HG02938 (cell line): ENCODE measurements at regions not wholly inside any gene's neighbourhood (a gene's known extent, or its start where the extent isn't known, plus 50 kb on each side); places are given as distances from the start of the nearest gene placed in this dataset.
A peak's percentile ranks its signal among the peaks of the same experiment; 100 is the strongest.
"Not testable (repeated sequence)": the region's sequence is repeated elsewhere in the genome, so short reads cannot be mapped to it uniquely, and the experiment has no call there.

Source experiments
- ATAC-seq: cut with Tn5 transposase; IDR thresholded peaks from one replicate; pipeline ENCODE4 v1.9.1; 2021; ENCODE audit warnings: mild to moderate bottlenecking, moderate library complexity; ENCODE audit not compliant: unreplicated experiment

DNA sequence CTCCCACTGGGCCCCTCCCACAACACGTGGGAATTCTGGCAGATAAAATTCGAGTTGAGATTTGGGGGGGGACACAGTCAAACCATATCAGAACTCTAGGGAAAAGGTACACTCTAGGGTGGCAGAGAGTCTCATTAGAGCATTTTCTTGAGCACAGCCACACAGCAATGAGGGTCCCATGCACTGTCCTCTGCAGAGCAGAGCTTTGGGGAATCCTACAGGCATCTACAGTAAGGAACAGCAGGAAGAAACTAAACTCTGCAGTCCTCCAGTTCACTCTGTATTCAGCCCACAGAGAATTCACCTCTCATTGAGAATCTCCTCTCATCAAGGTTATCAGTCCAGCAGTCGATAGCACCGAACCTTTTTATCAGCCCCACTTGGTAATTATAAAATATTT is 438.6 kb upstream of the NOX3 start:
- no peak for ATAC-seq

DNA sequence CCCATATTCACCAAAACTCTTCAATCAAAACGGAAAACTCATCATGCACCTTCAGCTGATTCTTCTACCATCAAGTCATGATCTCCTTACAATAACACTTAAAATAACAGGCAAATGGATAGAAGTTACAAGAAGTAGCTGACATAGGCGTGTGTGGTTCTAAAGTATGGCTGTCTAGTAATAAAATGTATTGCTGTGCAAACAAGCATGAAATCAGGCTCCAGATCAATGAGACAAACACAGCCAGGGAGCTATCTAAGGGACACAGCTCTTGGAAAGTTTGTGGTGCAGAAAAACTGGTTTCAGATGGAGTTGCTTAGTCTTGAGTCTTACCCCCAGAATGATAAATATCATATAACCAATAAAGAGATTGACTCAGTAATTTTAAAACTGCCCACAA is 434.8 kb upstream of the NOX3 start:
- no peak for ATAC-seq

DNA sequence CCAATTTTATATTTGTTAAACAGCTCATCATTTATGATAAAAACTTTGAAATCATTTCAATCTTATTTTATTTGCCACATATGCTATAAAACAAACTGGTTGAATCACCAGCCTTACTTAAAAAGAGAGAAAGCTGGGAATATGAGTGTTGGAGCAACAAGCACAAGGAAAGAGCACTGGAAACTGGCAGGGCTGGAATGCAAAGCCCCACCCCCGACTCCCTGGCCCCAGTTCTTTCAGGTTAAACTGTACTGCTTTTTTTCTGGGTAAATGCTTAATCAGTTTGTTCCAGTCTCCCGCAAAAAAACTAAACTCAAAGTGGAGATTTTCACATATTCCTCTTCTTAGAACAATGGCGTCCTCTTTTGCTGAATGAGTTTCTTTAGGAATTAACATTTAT is 433.8 kb upstream of the NOX3 start:
- no peak for ATAC-seq

DNA sequence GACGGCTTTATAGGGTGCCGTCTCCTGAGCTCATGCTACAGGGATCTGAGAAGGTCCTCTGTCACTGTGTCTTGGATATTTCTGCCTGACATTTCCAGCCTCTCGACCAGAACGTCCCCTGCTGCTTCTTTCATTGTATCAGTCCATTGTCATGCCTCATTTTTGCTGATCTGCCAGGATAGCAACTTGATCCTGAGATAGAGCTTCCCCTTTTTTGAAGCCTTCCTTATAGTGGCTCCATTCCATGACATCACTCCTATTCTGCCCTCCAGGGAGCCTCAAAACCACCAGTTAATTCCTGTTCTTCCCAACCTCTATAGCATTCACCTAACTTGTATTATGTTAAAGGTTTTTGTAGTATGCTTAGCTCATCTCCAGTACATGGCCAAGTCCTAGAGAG is 431.8 kb upstream of the NOX3 start:
- no peak for ATAC-seq

DNA sequence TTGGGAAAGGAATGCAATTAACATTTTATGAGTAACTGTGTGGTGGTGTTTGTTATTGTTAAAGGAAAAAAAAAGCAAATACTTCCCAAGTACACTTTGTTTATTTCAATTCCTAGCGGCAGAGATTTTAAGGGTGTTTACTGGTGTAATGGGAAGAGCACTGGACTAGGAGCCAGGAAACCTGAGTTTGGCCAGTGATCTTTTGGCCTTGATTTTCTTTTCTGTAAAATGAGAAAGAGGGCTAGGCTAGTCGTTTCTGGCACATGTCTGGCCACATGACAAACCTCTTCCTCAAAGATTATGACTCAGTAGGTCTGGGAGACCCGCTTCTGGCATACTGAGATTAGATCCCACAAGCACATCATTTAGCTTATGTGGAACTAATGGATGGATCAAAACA is 428.1 kb upstream of the NOX3 start:
- ATAC-seq, result no peak

DNA sequence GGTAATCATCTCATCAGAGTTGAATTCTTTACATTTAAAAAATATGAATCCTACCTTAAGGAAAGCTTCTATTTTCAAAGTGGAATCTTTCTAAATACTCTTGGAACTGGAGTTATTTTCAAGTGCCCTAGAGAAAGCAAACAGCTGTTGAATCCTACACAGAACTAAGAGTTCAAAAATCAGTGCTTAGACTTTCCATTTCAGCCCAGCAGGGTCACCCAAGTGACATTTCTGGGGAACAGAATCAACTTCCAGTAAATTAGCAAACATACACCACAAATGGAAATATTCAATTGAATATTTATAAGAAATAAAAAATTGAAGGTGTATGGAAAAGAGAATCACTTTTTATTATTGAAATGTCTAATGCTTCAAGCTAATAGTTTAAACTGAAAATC is 427.7 kb upstream of the NOX3 start:
- ATAC-seq, result no peak

DNA sequence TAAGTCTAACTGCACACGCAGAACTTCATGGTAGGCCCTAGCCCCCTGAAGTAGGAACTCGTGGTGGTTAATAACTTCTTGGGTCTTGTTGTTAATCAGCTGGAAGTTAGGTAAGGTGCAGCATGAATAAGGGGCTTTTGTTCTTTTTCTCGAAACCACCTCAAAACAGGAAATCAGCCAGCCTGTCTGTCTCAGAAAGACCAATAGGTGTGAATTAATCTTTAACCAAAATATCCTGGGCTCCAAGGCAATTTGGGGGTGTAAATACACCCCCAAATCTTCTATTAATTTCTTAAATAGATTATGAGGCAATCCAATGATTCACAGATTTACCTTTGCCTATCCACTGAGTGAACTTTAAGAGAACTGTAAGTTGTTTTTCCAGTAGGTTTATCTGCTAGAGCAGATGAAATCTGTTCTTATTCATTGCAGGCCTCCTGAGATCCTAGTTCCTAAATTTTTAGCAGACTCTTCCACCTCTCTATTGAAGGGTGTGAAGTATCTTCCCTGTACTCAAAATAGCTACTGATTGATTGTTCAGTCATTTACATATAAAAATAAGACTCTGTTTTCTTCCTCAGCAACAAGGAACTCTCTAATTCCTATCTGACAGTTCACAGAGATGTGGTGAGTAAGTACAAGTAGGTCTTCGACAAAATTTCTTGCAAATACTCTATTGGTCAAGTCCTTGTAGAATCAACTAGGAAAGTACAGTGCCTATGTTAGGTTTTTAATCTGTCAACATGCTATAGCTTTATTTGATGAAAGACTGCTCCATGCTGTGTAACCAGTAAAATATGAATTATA is 427.1 kb upstream of the NOX3 start:
- peak; percentile 86 for ATAC-seq

DNA sequence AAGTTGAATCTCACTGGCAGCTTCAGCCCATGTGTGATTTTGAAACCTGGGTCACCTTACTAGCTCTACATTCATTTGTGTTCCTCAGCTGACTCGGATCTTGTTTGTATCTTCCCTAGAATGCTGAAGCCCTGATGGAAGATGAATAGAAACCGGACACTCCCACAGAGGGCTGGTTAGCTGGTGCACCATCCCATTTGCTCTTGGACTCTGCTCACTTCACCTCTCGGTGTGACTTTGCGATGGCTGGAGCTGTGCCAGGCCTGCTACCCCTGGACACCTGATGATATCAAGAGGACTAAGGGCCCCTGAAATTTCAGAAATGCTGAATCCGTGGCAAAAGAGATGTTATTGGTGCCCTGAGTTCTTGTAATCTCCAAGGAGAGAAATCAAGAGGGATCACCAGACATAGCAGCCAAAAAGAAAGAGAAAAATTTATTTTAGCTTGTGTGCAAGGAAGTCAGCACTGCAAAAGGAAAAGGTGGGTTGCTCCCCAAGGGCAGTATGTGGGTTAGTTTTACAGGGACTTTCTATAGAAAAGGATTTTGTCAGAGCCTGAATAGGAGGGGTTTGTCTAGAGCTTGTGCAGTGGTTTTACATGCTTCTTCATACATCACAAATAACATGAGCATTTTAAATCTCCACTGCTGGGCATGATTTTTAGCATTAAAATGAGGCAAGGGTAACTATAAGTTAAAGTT is 426.3 kb upstream of the NOX3 start:
- peak; percentile 42 for ATAC-seq

DNA sequence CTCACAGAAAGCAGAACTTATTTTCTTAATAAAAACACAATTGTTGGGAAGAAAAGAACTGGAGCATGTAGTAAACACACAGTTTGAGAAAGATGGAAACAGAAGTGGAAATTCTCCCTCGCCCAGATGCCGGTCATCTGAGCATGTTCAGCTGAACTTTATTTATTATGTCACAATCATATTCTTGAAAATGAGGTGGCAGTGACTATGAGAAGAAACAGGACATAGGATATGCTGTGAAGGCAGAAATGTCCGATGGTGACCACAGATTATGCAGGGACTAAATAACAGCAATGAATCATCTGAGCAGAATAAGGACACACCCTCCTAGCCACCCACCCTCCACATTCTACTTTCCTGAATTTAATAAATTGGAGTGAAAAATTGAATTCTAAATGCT is 425.3 kb upstream of the NOX3 start:
- no peak for ATAC-seq

DNA sequence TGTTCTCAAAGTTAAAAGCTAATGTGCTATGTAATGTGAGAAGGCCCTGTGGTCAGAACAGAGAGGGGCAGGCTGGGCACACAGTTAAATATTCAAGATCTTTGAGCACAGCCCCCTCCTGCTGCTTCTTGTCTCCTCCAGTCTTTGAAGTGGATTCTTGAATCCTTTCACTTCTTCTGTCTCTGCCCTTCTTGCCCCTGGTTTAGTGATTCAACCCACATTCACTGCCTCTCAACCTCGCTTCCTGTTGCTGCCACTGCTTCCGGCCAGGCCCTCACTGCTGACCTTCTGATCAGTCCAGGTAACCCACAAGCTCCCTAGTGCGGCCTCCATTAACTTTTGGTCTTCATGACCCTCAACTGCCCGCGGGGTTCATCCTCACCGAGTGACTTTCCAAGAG is 417.3 kb upstream of the NOX3 start:
- no peak for ATAC-seq

DNA sequence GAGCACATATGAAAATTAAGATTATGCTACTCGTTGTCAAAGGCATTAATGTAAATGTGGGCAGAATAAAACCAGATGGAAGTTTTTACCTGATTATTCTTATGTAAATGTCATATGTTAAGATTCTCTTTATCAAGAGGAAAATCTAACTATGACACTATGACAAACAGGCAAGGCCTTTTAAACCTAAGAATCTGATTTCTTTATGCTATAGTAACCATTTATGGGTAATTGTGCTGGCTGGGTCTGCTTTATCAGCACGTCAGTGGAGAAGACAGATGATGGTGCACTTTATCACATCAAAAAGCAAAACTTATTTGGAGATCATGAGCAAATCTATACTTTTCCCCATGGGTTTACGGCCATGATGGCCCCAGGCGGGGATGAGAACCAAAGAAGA is 412.0 kb upstream of the NOX3 start:
- ATAC-seq, result no peak

DNA sequence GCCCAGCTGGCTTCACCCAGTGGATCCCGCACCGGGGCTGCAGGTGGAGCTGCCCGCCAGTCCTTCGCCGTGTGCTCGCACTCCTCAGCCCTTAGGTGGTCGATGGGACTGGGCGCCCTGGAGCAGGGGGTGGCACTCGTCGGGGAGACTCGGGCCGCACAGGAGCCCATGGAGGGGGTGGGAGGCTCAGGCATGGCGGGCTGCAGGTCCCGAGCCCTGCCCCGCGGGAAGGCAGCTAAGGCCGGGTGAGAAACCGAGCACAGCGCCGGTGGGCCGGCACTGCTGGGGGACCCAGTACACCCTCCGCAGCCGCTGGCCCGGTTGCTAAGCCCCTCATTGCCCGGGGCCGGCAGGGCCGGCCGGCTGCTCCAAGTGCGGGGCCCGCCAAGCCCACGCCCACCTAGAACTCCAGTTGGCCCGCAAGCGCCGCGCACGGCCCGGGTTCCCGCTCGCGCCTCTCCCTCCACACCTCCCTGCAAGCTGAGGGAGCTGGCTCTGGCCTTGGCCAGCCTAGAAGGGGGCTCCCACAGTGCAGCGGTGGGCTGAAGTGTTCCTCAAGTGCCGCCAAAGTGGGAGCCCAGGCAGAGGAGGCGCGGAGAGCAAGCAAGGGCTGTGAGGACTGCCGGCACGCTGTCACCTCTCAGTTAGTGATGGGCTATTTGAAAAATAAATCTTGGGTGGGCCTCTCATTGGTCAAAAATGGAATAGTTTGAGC is 411.2 kb upstream of the NOX3 start:
- not testable (repeated sequence) for ATAC-seq

DNA sequence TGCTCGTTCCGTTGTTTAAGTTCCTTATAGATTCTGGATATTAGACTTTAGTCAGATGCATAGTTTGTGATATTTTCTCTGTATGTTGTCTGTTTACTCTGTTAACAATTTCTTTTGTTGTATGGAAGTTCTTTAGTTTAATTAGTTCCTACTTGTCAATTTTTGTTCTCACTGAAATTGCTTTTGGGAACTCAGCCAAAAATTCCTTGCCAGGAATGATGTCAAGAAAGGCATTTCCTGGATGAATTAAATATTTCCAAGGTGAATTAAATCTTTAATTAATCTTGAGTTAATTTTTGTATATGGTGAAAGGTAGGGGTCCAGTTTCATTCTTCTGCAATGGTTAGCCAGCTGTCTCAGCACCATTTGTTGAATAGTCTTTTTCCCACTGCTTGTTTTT is 406.2 kb upstream of the NOX3 start:
- no peak for ATAC-seq

DNA sequence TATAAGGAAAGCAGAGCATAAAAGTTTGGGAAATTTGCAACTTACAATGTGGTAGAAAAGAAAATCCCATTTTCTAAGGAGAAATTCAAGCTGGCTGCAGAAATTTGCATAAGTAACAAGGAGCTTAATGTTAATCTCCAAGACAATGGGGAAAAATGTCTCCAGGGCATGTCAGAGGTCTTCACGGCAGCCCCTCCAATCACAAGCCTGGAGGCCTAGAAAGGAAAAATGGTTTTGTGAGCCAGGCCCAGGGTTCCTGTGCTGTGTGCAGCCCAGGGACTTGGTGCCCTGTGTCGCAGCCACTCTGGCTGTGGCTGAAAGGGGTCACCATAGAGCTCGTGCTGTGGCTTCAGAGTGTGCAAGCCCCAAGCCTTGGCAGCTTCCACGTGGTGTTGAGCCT is 403.3 kb upstream of the NOX3 start:
- not testable (repeated sequence) for ATAC-seq

DNA sequence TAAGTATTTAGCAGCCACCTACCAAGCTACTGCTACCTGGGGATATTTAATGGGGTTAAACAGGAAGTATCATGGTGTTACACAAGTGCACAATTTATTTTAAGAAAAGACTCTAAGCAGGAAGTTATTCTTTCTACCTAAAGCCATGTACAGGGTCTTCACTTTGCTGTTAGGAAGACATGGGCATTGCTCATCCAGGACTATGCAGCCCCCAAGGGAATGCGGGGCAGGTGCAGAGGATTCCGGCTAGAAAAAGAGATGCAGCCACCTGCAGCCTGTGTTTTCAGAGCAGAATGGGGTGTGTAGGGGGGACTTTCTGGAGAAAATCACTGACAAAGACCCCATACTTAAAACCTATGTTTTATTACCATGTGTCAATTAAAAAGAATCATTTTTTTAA is 399.1 kb upstream of the NOX3 start:
- no peak for ATAC-seq

DNA sequence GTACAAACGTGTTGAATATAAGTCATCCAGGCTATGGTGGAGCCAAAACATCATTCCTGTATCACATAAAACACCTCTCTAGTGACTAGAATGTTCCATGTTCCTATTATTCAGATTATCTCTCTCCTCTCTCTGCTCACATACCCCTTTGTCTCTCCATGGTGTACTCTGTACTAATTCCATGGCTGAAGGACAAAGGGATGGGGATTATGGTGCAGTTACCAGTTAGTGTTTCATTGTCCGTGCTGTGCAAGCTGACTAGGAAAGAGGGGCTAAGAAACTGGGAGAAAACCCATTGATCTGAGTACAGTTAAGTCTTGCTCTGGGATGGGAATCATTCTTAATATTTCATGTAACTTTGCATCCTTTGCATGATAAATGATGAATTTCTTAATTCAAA is 397.4 kb upstream of the NOX3 start:
- ATAC-seq, result no peak

DNA sequence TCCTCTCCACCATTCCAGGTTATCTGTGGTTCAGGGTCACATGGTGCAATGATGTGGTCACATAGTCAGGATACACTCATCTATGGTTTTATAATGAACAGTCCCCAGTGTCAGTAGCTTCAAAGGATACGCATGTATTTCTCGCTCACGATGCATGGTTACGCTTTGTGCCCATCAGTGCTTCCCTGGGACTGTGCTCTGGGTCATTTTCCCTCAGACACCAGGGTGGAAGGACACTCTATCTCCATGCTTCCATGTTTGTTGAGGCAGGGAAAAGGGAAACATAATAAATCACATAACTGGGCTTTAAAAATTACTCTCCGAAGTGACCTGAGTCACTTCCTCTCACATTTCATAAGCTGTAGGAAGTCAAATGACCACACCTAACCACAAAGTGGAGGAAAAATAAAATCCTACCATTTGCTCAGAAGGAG is 394.8 kb upstream of the NOX3 start:
- ATAC-seq, result no peak

DNA sequence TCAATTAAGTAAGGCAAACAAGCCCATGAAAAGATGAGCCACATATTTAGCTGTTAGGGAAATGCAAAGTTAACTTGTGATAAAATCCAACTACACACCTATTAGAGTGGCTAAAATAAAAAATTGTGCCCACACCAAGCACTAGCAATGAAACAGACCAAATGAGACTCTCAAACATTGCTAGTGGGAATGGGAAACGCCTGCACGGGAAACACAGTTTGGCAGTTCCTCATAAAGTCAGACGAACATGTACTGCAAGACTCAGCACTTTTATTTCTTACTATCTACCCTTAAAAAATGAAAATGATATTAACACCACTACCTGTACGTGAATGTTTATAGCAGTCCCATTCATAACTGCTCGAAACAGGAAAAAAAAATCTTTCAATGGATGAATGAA is 392.1 kb upstream of the NOX3 start:
- ATAC-seq, result no peak

DNA sequence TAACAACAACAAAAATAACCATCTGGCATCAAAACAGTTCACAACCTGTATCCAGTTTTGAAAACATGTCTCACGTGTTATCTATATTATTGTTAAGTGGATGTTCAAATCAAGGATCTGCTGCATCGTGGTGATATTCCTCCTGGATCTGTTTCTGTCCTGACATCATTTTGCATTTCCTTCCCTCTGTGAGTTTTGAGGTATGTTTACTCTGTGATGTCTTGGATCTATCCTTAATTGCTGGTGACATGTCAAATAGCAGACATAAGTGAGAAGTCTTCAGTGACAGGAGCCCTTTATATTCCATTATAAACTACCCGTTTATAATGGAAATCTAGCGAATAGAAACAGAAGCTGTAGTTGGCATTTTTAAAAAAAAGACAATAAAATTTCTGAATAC is 381.8 kb upstream of the NOX3 start:
- no peak for ATAC-seq

DNA sequence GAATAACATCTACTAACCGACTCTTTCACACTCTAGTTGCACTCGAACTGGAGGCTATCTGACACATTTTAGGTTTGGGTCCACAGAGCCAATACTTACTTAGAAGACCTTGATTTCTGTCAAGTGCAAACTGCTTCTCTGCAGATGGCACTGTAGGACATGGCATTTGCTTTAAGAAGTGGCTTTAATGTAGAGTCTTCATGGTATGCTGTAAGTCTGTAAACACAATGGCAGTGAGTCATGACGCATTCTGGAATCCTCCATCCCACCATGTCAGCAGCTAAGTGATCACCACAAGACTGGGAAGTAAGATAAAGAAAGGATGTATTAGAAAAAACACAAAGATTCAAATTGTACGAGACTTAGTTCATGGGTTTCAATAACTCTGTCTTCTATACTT is 377.0 kb upstream of the NOX3 start:
- ATAC-seq, result no peak

DNA sequence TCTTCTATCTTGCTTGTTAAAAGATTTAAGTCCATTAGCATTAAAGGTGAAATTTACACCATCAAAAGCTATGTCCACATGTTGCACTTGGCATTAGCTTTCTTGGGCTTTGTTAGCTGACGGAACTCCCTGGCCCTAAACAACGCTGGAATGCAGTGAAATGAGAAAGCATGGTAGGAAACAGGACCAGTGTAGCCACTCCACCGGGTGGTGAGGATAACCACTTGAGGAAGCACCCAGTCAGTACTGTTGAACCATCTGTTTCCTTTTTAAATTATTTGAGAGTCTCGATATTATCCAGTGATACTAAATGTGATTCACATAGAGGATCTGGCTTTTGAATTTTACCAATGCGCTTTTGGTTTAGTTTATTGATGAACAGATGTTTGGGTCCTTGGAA is 374.9 kb upstream of the NOX3 start:
- ATAC-seq, result no peak

DNA sequence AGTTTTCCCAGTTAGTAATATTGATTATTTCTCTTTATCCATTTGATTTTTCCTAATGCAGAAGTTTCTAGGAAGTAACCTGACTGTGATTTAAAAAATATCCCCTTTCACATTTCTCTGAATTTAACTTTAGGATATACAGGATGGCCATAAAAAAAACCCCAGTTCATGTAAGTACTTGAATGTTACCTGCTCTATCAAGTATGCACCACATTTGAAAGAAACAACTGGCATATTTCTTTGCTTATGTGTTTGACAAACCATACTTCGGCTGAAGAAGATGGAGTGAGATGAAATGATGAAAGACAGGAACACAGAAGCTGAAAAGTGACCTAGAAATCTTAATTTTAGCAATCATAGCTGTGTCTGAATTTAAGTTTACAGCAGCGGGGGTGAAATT is 374.0 kb upstream of the NOX3 start:
- ATAC-seq, result no peak
